SK-N-SH (cell line): ENCODE measurements at regions not wholly inside any gene's neighbourhood (a gene's known extent, or its start where the extent isn't known, plus 50 kb on each side); places are given as distances from the start of the nearest gene placed in this dataset.

Experiments used
- RXRA ChIP-seq: IDR thresholded peaks from 2 replicates; pipeline ENCODE4 v1.4.0; 2012; ENCODE audit warnings: low read depth, mild to moderate bottlenecking, borderline replicate concordance
- TF ChIP-seq, protein P1 (sequence below): fragments of 200-600 bp; sonication (generic); IDR thresholded peaks from 2 replicates; pipeline ENCODE4 v1.6.1; 2017; ENCODE audit warnings: antibody characterized with exemption, mild to moderate bottlenecking, moderate library complexity
- TF ChIP-seq, protein P2 (sequence below): IDR thresholded peaks from 2 replicates; pipeline ENCODE4; 2012

DNA sequence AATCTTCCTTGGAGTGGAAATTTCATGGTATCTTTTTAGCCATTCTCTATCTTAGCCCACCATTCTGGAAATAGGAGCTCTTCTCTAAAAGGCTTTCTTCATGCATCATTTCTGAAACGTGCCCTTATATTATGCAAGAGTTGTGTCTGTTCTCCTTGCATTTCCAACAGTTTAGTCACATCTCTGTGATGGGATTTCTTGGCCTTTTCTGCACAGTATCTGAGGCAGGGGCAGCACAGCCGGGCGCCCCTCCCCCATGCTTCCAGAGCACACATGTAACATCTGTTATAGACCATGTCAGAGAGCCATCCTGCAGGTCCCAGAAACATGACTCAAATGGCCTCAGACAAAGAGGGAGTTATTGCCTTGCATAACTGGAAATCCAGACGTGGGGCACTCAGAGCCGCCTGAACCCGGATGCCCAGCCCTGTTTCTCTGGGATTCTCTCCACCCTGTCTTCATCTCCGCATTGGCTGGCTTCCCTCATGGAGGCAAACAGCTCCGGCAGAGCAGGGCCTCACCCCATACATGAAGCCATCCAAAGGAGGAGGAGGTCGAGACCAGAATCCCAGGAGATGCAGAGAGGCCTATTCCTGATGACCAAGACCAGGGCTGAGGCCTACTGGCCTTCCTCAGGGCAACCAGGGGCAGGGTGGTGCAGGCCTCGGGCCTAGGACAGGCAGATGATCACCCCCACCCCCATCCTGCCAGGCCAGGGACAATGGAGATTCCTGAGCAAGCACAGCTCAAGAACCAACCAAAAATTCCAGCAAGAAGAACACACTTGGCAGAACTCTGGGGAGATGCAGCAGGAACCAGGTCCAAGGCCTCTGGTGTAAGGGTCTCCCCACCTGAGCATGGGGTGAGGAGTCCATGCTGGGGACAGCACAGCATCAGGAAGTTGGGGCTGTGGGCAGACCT lies 61.3 kb downstream of the IGLL5 start:
- TF ChIP-seq, protein P1, sequence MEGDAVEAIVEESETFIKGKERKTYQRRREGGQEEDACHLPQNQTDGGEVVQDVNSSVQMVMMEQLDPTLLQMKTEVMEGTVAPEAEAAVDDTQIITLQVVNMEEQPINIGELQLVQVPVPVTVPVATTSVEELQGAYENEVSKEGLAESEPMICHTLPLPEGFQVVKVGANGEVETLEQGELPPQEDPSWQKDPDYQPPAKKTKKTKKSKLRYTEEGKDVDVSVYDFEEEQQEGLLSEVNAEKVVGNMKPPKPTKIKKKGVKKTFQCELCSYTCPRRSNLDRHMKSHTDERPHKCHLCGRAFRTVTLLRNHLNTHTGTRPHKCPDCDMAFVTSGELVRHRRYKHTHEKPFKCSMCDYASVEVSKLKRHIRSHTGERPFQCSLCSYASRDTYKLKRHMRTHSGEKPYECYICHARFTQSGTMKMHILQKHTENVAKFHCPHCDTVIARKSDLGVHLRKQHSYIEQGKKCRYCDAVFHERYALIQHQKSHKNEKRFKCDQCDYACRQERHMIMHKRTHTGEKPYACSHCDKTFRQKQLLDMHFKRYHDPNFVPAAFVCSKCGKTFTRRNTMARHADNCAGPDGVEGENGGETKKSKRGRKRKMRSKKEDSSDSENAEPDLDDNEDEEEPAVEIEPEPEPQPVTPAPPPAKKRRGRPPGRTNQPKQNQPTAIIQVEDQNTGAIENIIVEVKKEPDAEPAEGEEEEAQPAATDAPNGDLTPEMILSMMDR, result no peak
- TF ChIP-seq, protein P2, sequence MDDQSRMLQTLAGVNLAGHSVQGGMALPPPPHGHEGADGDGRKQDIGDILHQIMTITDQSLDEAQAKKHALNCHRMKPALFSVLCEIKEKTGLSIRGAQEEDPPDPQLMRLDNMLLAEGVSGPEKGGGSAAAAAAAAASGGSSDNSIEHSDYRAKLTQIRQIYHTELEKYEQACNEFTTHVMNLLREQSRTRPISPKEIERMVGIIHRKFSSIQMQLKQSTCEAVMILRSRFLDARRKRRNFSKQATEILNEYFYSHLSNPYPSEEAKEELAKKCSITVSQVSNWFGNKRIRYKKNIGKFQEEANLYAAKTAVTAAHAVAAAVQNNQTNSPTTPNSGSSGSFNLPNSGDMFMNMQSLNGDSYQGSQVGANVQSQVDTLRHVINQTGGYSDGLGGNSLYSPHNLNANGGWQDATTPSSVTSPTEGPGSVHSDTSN, result no peak
- no peak for TF ChIP-seq RXRA
